Testis (tissue), 2 donors: ENCODE measurements at regions not wholly inside any gene's neighbourhood (a gene's known extent, or its start where the extent isn't known, plus 50 kb on each side); places are given as distances from the start of the nearest gene placed in this dataset.
"Not testable (repeated sequence)": the region's sequence is repeated elsewhere in the genome, so short reads cannot be mapped to it uniquely, and the experiment has no call there.

ENCODE experiments used
- POLR2A ChIP-seq: fragments of 450-650 bp; IDR thresholded peaks from one replicate; pipeline ENCODE4 v1.6.1; 2017; ENCODE audit warnings: antibody characterized with exemption, mild to moderate bottlenecking, moderate library complexity
- TF ChIP-seq, protein P1 (sequence below), 3 experiments: fragments of 450-650 bp in 2 of 3; fragments of 200-600 bp in 1 of 3; sonication (generic) in 1 of 3; IDR thresholded peaks; one replicate each; pipeline ENCODE4 v1.5.1; 2016 to 2019; ENCODE audit warnings: antibody characterized with exemption in 3 of 3, mild to moderate bottlenecking in 2 of 3, moderate library complexity in 1 of 3

DNA sequence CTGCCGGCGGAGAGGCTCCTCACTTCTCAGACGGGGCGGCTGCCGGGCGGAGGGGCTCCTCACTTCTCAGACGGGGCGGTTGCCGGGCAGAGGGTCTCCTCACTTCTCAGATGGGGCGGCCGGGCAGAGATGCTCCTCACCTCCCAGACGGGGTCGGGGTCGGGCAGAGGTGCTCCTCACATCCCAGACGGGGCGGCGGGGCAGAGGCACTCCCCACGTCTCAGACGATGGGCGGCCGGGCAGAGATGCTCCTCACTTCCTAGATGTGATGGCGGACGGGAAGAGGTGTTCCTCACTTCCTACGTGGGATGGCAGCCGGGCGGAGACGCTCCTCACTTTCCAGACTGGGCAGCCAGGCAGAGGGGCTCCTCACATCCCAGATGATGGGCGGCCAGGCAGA is 126.5 kb upstream of the PTPRG start:
- TF ChIP-seq, protein P1, sequence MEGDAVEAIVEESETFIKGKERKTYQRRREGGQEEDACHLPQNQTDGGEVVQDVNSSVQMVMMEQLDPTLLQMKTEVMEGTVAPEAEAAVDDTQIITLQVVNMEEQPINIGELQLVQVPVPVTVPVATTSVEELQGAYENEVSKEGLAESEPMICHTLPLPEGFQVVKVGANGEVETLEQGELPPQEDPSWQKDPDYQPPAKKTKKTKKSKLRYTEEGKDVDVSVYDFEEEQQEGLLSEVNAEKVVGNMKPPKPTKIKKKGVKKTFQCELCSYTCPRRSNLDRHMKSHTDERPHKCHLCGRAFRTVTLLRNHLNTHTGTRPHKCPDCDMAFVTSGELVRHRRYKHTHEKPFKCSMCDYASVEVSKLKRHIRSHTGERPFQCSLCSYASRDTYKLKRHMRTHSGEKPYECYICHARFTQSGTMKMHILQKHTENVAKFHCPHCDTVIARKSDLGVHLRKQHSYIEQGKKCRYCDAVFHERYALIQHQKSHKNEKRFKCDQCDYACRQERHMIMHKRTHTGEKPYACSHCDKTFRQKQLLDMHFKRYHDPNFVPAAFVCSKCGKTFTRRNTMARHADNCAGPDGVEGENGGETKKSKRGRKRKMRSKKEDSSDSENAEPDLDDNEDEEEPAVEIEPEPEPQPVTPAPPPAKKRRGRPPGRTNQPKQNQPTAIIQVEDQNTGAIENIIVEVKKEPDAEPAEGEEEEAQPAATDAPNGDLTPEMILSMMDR (IDR thresholded peaks at IDR 0.05), result not testable (repeated sequence)
- TF ChIP-seq POLR2A, result not testable (repeated sequence)
